Mesendoderm (in vitro differentiated cells): ENCODE measurements at regions not wholly inside any gene's neighbourhood (a gene's known extent, or its start where the extent isn't known, plus 50 kb on each side); places are given as distances from the start of the nearest gene placed in this dataset.

Experiments
- DNase-seq: peaks from one replicate; pipeline ENCODE4 v3.0.0; 2013
- H2AK5ac ChIP-seq: 2 replicates; pipeline ENCODE4 v1.6.1; 2013; ENCODE audit warnings: low read length, inconsistent platforms
- H2BK120ac ChIP-seq: 2 replicates; pipeline ENCODE4 v1.6.1; 2013; ENCODE audit warnings: low read depth, mild to moderate bottlenecking, low read length, moderate library complexity, mixed read lengths
- H2BK15ac ChIP-seq: replicated peaks from 2 replicates; pipeline ENCODE4 v1.6.1; 2013; ENCODE audit warnings: low read depth, mild to moderate bottlenecking, moderate library complexity
- H2BK5ac ChIP-seq: 2 replicates; pipeline ENCODE4 v1.6.1; 2013; ENCODE audit warnings: low read length, inconsistent platforms
- H3K18ac ChIP-seq: 2 replicates; pipeline ENCODE4 v1.6.1; 2013; ENCODE audit warnings: mild to moderate bottlenecking, low read length, mixed read lengths
- H3K23ac ChIP-seq: one replicate; pipeline ENCODE4 v1.6.1; 2013; ENCODE audit warnings: low read length
- H3K27ac ChIP-seq: 2 replicates; pipeline ENCODE4 v1.5.1; 2013; ENCODE audit warnings: low read depth, mild to moderate bottlenecking, inconsistent platforms, low read length, moderate library complexity
- H3K27me3 ChIP-seq: 2 replicates; pipeline ENCODE4 v1.6.1; 2013; ENCODE audit warnings: low read length, control low read depth, mild to moderate bottlenecking, inconsistent platforms; ENCODE audit not compliant: insufficient read depth, poor library complexity
- H3K36me3 ChIP-seq: 2 replicates; pipeline ENCODE4 v1.6.1; 2013; ENCODE audit warnings: low read length, inconsistent platforms; ENCODE audit not compliant: control insufficient read depth, insufficient read depth
- H3K4ac ChIP-seq: one replicate; pipeline ENCODE4 v1.6.1; 2013; ENCODE audit warnings: low read depth, mild to moderate bottlenecking, low read length, moderate library complexity
- H3K4me1 ChIP-seq: 2 replicates; pipeline ENCODE4 v1.6.1; 2013; ENCODE audit warnings: low read depth, low read length, inconsistent platforms; ENCODE audit not compliant: control insufficient read depth
- H3K4me2 ChIP-seq: 2 replicates; pipeline ENCODE4 v1.6.1; 2013; ENCODE audit warnings: low read length
- H3K4me3 ChIP-seq: 2 replicates; pipeline ENCODE4 v1.5.1; 2013; ENCODE audit warnings: mild to moderate bottlenecking, low read length
- H3K56ac ChIP-seq: one replicate; pipeline ENCODE4 v1.6.1; 2013; ENCODE audit warnings: low read length
- H3K79me1 ChIP-seq: 2 replicates; pipeline ENCODE4 v1.6.1; 2013; ENCODE audit warnings: low read length, inconsistent platforms
- H3K79me2 ChIP-seq: 2 replicates; pipeline ENCODE4 v1.6.1; 2013; ENCODE audit warnings: mild to moderate bottlenecking, low read length; ENCODE audit not compliant: control insufficient read depth, insufficient read depth
- H3K9ac ChIP-seq: 2 replicates; pipeline ENCODE4 v1.6.1; 2013; ENCODE audit warnings: low read length, inconsistent platforms
- H4K5ac ChIP-seq: one replicate; pipeline ENCODE4 v1.6.1; 2013; ENCODE audit warnings: low read length
- H4K8ac ChIP-seq: one replicate; pipeline ENCODE4 v1.6.1; 2013; ENCODE audit warnings: low read depth, mild to moderate bottlenecking, control low read depth, low read length, moderate library complexity
- WGBS: extraction: QIAGEN DNeasy Blood & Tissue Kit; methylation state at CpG from one replicate; pipeline ENCODE4 v1.1.7; 2013; ENCODE audit warnings: low lambda C conversion rate, missing lambda C conversion rate; ENCODE audit not compliant: insufficient coverage; ENCODE audit errors: extremely low coverage; 5-methylcytosine and 5-hydroxymethylcytosine counted together

- no peak overlapping the region for H4K8ac ChIP-seq
- H3K4me2 ChIP-seq, result no peak overlapping the region
- no peak overlapping the region for H3K27ac ChIP-seq
- WGBS, result no CpG with 5 or more reads among the region's 22 CpGs
- H3K56ac ChIP-seq, result no peak overlapping the region
- H2BK5ac ChIP-seq, result no peak overlapping the region
- H3K4ac ChIP-seq, result no peak overlapping the region
- no peak overlapping the region for H3K18ac ChIP-seq
- no peak overlapping the region for H3K9ac ChIP-seq
- H3K79me2 ChIP-seq, result peaks cover 5% of the 10 kb centered on the region
- H2BK15ac ChIP-seq, result no peak overlapping the region
- DNase-seq, result no peak
- no peak overlapping the region for H3K23ac ChIP-seq
- H3K27me3 ChIP-seq, result no peaks in the 10 kb centered on the region
- H3K4me1 ChIP-seq, result no peaks in the 10 kb centered on the region
- H3K79me1 ChIP-seq, result peaks cover 9% of the 10 kb centered on the region
- no peak overlapping the region for H2BK120ac ChIP-seq
- H3K4me3 ChIP-seq, result no peak overlapping the region
- H3K36me3 ChIP-seq, result no peaks in the 10 kb centered on the region
- H2AK5ac ChIP-seq, result no peak overlapping the region
- no peak overlapping the region for H4K5ac ChIP-seq
These were observed 1218.3 kb downstream of the BRD1 start for GRCh38 chr22:48609279-48609865.

GRCh38 chr22:48607901-48608662, 1219.6 kb downstream of the BRD1 start:
- Histone ChIP-seq H2BK5ac (no peak overlapping the region), H2AK5ac (no peak overlapping the region), H3K9ac (no peak overlapping the region), H3K18ac (no peak overlapping the region), H3K79me1 (peaks cover 9% of the 10 kb centered on the region), H4K8ac (no peak overlapping the region), H4K5ac (no peak overlapping the region), H3K27me3 (no peaks in the 10 kb centered on the region), H3K4me2 (no peak overlapping the region), H3K4ac (no peak overlapping the region), H3K4me1 (no peaks in the 10 kb centered on the region), H3K36me3 (no peaks in the 10 kb centered on the region), H3K79me2 (peaks cover 5% of the 10 kb centered on the region), H3K4me3 (no peak overlapping the region), H3K27ac (no peak overlapping the region), H3K56ac (no peak overlapping the region), H2BK120ac (no peak overlapping the region), H2BK15ac (no peak overlapping the region), H3K23ac (no peak overlapping the region)
- WGBS, result no CpG with 5 or more reads among the region's 23 CpGs
- no peak for DNase-seq

GRCh38 chr22:48606684-48607307, 1220.9 kb downstream of the BRD1 start:
- H3K4me1 ChIP-seq, result no peaks in the 10 kb centered on the region
- H3K27ac ChIP-seq, result no peak overlapping the region
- H3K4me3 ChIP-seq, result no peak overlapping the region
- H3K18ac ChIP-seq, result no peak overlapping the region
- H3K56ac ChIP-seq, result no peak overlapping the region
- H3K79me1 ChIP-seq, result peaks cover 11% of the 10 kb centered on the region
- H3K36me3 ChIP-seq, result no peaks in the 10 kb centered on the region
- H2BK15ac ChIP-seq, result no peak overlapping the region
- peaks cover 5% of the 10 kb centered on the region for H3K79me2 ChIP-seq
- no peak overlapping the region for H3K4ac ChIP-seq
- no CpG with 5 or more reads among the region's 16 CpGs for WGBS
- H3K27me3 ChIP-seq, result no peaks in the 10 kb centered on the region
- no peak overlapping the region for H4K8ac ChIP-seq
- no peak for DNase-seq
- no peak overlapping the region for H3K23ac ChIP-seq
- H3K4me2 ChIP-seq, result no peak overlapping the region
- H2BK120ac ChIP-seq, result no peak overlapping the region
- no peak overlapping the region for H3K9ac ChIP-seq
- H2AK5ac ChIP-seq, result no peak overlapping the region
- no peak overlapping the region for H2BK5ac ChIP-seq
- no peak overlapping the region for H4K5ac ChIP-seq

- Histone ChIP-seq H3K23ac (no peak overlapping the region), H2BK5ac (no peak overlapping the region), H3K27me3 (no peaks in the 10 kb centered on the region), H3K4ac (no peak overlapping the region), H4K5ac (no peak overlapping the region), H3K27ac (no peak overlapping the region), H3K18ac (no peak overlapping the region), H2BK120ac (no peak overlapping the region), H3K4me1 (no peaks in the 10 kb centered on the region), H3K36me3 (no peaks in the 10 kb centered on the region), H3K4me2 (no peak overlapping the region), H2BK15ac (no peak overlapping the region), H3K79me1 (peaks cover 11% of the 10 kb centered on the region), H3K79me2 (peaks cover 5% of the 10 kb centered on the region), H3K4me3 (no peak overlapping the region), H3K56ac (no peak overlapping the region), H4K8ac (no peak overlapping the region), H2AK5ac (no peak overlapping the region), H3K9ac (no peak overlapping the region)
- peak; percentile 30 for DNase-seq
- no CpG with 5 or more reads among the region's 13 CpGs for WGBS
These were observed 1221.7 kb downstream of the BRD1 start for GRCh38 chr22:48605856-48606481.

- H3K4ac ChIP-seq, result no peak overlapping the region
- no peak overlapping the region for H3K4me2 ChIP-seq
- H2BK120ac ChIP-seq, result no peak overlapping the region
- no peak overlapping the region for H4K8ac ChIP-seq
- peaks cover 11% of the 10 kb centered on the region for H3K79me1 ChIP-seq
- no peak overlapping the region for H3K23ac ChIP-seq
- no peak overlapping the region for H2AK5ac ChIP-seq
- no peak for DNase-seq
- no peaks in the 10 kb centered on the region for H3K27me3 ChIP-seq
- H2BK5ac ChIP-seq, result no peak overlapping the region
- no peaks in the 10 kb centered on the region for H3K4me1 ChIP-seq
- H3K9ac ChIP-seq, result no peak overlapping the region
- H3K4me3 ChIP-seq, result no peak overlapping the region
- no peaks in the 10 kb centered on the region for H3K36me3 ChIP-seq
- peaks cover 5% of the 10 kb centered on the region for H3K79me2 ChIP-seq
- no CpG with 5 or more reads among the region's 2 CpGs for WGBS
- H4K5ac ChIP-seq, result no peak overlapping the region
- H3K27ac ChIP-seq, result no peak overlapping the region
- H3K18ac ChIP-seq, result no peak overlapping the region
- no peak overlapping the region for H3K56ac ChIP-seq
- no peak overlapping the region for H2BK15ac ChIP-seq
These were observed 1222.5 kb downstream of the BRD1 start for GRCh38 chr22:48605125-48605524.
